ENCODE measurements at regions not wholly inside any gene's neighbourhood (a gene's known extent, or its start where the extent isn't known, plus 50 kb on each side); places are given as distances from the start of the nearest gene placed in this dataset.

DNA sequence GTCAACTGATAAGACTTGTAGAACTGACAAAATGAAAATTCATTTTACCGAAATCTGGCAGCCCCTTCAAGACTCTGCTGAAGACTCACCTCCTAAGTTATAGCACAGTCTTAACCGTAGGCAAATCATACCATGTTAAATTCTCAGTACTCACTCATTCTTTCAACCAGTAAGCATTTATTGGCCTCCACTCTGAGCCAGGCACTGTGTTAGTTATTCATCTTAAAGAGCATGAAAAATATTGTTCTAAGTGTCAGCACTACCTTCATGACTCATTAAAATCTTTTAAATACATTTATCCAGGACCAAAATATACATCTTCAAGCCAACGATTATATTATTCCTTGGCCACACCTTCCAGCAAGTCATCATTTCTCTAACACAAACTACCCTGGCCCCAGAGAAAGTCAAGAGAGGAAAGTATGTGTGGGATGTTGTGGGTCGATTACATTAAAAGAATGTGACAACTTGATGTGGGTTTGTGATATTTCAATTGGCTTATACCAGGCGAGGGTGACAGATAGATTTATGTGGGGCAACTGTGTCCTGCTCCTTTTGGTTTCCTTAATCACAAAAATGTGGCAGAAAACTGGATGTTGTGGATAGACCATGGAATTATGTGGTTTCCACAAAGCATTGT is 55.0 kb downstream of the TMEM30B start:
- FAIRE-seq (no peak), DNase-seq (ENCODE audit: low spot score) (no peak)

DNA sequence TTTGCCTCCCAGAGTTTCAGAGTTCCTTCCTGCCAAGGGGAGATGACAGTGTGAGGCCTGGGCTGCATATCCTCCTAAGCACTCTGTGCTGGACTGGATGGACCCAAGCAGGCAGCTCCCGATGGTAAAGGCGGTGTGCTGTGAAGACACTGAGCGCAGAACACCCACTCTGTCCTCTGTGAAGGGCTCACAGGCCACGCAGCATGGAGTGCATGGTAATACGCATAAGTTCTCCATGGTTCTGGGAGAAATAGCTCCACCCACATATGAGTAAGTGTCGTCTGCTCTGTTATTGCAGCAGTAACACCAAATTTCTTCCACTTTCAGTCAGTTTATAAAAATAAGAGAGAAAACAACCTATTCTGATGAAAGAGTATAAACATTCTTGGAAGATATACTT is 55.8 kb downstream of the TMEM30B start:
- FAIRE-seq (no peak), DNase-seq (ENCODE audit: low spot score) (no peak)

DNA sequence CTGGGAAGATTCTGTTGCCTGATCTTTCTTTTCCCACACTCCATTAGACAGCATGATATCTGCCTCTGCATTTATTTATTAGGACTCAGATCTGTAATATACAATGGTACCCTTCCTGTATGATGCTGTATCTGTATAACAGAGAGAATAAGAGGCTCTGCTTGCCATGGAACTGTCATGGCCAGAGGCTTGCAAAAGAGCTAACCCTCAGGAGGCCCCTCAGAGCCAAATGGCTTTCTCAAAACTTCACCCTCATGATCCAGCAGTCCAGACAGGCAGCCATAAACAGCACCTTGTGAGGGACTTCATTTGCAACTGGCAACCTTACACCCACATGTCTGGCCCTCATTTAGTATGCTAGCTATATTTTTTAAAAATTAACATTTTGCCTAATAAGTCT is 57.6 kb downstream of the TMEM30B start:
- FAIRE-seq, result no peak

DNA sequence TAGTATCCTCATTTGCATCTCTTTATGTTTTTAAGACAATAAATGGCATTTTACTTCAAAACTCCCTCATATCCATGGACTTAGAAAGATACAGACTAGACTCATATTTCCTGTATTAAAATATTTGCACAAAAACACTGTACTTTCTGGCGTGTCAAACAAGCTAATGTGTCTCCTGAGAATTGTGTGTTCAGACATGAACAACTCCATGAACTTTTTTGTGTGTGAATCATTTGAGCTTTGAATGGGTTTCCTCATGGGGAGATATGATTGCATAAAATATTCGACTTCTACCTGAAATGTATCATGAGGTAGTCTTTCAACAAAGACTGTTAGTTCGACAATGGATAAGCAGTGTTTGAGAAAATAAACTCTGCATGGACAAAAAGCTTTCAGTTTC is 58.8 kb downstream of the TMEM30B start:
- FAIRE-seq (no peak), DNase-seq (ENCODE audit: low spot score) (no peak)

More for the DNA sequence above, 57.6 kb downstream of the TMEM30B start:
- no peak for DNase-seq (ENCODE audit: low spot score)

DNA sequence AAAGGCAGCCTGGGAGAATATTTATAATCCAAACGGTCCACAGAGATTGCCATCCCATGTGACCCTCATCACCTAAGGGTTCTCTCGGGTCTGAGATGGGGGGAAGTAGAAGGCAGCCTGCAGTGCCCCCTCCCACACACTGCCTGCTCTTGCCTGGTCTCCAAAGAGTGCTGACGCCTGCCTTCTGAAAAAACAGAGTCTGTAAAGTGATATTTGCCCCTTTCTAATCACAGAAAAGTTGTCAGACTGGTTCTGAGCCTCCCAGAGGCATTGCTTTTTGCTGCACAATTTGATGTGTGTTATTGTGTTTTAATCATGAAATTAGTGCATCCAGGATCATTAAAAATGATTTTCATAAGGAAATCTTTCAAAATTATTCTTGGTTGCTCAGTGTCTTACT is 59.2 kb downstream of the TMEM30B start:
- no peak for DNase-seq (ENCODE audit: low spot score)
- no peak for FAIRE-seq

DNA sequence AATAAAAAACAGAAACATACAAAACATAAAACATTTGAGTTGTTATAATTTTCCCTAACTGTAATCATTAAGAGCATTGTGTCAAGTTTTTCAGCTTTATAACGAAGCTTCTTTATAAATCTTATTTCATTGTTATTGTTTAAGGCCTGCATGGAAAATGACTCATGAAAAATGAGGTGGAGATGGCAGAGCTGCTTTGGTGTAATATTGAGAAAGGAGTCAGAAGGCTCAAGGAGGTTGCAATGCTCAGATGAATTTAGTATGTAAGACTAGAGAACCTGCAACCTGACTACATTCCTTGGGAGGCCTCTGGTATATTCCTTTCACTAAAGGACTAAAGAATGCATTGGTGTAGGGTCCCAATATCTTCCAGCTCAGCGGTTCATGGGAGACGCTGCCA is 61.5 kb downstream of the TMEM30B start:
- no peak for DNase-seq (ENCODE audit: low spot score)
- FAIRE-seq, result no peak

DNA sequence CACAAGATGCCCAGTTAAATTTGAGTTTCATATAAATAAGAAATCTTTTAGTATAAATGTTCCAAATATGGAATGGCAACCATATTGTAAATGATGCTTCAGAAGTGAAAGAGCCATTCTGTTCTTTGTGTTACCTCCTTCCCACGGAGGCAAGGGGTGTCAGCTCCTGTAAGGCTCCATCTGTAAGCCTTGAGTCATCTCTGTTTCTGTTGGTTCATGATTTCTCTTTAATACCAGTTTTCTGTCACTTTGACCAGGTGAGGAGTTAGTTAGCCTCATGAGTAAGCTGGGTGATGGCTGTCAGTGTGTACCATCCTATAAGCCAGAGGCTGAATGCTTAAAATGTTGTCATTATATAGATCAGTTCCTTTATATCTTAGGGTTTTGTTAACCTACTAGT is 61.9 kb downstream of the TMEM30B start:
- no peak for DNase-seq (ENCODE audit: low spot score)
- no peak for FAIRE-seq

DNA sequence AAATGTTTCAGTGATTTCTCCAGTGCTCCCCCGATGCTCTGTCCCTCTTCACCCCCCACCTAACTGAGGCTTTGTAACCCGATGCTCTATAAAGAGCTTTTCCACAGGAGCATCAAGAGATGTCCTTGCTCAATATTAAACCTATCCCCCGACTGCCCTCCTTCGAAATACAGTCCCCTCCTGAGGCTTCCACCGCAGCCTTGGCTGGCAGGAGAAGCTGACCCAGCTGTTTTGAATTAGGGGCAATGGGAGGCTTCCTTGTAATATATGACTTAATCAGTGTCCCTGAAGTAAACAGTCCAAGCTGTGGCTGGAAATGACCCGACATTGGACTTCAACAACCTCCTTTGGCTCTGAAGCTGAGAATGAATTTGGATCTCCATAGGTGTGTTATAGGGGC is 62.4 kb downstream of the TMEM30B start:
- FAIRE-seq, result no peak
- no peak for DNase-seq (ENCODE audit: low spot score)

DNA sequence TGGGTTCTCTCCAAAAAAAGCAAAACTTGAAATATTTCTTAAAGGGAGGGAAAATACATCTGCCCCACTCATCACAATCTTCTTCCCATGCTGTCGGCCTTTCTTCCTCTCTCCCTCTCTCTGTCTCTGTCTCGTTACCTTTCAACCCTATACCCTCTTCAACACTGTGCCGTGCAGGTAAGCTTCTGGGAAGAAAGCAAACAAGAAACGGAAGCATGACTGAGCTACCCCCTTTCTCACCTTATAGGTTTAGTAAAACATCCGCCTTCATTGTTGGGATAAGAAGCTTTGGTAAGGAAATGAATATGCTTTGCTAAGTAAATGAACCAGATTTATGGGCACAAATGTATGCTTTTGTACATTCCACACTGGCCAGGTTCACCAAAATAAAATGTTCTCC is 63.0 kb downstream of the TMEM30B start:
- FAIRE-seq (no peak), DNase-seq (ENCODE audit: low spot score) (no peak)

DNA sequence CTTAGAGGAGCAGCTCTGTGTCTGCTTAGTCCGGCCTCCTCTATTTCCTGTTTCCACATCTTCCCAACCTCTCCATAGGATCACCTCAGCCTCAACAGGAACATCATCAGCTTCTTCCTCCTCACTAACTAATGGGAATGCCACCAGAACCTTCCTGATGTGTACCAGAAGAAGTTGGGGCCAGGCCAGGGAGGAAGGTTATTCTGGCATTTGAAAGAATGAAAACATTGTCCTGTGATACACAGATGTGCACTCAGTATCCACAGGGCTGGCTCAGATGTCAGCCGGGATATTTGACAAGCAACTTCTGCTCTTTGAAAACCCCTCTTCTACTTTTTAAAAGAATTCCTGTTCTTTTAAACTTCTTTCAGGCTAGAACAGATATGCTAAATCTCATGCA is 63.6 kb downstream of the TMEM30B start:
- FAIRE-seq, result no peak

DNA sequence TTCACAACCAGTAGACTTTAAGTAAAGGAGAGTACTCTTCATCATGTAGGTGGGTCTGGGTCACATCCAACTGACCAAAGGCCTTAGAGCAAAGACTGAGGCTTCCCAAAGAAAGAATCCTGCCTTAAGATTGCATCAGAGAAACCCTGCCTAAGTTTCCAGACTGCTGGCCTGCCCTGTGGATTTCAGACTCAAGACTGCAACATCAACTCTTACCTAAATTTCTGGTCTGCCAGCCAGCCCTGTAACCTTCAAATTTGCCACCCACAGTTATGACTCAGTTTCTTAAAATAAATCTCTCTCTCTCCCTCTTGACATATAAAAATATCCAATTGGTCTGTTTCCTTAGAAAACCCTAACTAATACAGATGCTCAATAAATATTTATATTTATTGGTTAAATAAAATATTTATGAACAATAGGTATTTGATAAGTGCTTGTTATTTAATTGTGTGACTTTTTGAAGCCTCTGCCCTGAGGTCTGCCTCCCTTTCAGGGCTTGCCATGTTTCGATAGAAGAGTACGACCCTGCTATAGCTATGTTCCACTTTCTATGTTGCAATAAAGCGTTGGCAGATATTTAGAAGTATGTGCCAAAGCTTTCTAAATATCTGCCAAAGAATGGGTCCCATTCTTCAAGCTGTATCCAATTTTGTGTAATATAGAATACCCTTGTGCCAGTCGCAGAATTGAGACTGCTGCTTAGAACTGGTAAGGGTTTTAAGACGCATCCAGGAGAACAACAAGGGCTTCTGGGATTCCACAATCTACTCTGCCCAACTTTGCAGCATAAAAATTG is 65.7 kb downstream of the TMEM30B start:
- FAIRE-seq, result no peak
- DNase-seq (ENCODE audit: low spot score), result no peak

More for the DNA sequence above, 63.6 kb downstream of the TMEM30B start:
- DNase-seq (ENCODE audit: low spot score), result no peak

DNA sequence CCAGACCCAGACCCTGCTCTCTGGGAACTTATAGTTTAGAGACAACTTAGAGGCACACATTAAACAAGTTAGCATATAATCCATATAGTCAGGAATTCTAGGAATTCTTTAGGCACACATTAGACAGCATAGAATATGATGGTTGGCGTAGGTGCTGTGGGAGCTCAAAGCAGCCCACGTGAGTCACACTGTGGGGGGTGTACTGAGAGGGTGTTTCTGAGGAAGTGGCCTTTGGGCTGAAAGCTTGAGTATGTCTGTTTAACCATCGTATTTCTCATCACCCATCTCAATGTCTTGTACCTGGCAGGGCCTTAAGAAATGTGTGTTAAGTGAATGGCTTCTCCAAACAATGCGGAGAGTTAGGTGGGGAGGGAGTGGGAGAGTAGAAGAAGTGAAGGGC is 67.2 kb downstream of the TMEM30B start:
- FAIRE-seq, result no peak
- DNase-seq (ENCODE audit: low spot score), result no peak

DNA sequence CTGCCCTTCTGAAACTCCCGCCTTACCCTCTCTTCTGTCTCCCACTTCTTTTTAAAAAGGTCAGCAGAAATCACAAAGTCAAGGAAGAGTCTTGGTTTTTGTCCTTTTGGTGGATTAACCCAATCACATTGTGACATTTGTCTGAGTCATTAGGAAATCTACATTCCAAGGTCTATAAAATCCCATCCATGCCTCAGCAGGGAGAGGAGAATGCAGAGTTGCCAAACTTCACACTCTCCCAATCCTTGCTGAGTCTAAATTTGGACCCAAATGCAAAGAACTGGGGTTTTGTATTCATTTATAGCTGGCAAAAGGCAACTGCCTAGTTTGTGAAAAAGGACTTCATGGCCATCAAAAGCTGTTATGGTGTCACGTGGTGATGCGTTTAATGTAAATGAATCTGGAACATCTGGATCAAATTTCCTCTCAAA is 67.9 kb downstream of the TMEM30B start:
- DNase-seq (ENCODE audit: low spot score) (no peak), FAIRE-seq (no peak)

DNA sequence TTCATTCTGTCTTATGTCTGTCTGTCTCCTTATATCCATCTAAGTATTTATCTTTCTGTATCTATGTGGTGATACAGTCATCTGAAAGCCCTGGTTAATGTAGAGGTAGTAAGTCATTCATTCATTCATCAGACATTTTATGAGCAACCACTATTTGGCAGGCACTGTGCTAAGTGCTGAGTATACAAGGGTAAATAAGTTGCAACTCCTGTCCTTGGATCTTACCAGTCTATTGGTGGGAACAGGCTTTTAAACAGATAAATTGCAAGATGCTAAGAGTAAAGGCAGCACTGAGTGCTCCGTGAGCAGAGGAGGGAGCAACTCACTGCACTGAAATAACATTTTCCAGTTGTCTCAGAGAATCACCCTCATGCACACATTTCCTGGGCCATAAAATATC is 68.6 kb downstream of the TMEM30B start:
- FAIRE-seq, result no peak
- no peak for DNase-seq (ENCODE audit: low spot score)

DNA sequence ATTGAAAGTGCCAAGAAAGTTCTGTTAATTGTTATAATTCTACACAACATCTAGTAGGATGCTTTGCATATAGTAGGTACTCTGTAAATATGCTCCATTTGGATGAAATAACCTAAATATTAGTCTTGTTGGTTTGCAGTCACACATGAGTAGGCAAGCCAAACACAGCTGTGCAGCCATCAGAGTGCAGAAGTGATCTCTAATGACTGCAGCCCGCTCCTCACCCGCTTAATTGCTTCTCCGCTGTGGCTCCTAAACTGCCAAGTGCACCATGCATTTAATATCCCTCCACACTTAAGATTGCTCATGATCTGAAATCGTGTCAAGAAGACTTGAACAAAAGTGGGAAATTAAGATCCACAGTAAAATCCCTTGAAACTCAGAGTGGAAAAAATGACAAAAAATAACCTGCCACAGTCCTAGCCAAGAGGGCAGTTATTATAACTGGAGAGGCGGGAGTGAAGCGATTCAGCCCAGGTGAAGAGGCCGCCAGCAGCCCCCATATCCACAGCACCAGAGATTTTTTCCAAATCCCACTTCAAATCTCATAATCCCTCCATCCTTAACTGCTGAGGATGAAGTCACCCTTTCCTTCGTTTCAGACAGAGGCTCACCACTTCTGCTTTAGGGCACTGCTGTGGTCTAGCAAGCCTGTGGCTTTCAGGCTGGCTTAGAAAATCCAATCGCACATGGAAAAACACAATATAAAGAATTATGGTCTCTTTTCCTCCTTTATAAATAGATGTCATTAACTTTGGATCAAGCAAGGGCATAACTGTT is 69.5 kb downstream of the TMEM30B start:
- FAIRE-seq (no peak), DNase-seq (ENCODE audit: low spot score) (no peak)

DNA sequence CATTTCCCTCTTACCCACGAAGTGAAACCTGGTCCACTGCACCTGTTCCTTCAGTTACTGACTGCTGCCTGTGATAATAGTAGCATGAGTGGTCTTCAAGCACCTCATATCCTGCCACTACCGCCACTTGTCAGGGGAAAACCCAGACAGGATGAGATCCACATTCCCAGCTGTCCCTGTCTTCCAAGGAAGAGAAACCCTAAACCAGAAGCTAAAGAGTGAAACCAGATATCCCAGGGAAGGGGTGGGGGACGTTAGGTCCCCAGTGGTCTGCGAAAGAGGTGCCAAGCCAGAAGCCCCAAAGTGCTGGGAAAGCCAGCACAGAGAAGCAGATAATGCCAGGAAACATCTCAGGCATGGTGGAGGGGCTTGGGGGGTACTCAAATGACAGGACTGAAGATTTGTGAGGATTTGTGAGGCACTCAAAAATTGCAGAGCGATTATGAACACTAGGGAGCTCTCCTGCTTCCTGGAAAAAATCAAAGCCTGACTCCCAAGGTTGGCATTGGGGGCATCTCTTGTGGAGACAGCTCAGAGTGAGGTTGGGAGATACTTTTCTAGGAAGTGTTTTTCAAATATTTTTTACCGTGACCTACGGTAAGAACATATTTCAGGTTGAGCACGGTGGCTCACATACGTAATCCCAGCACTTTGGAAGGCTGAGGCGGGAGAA is 77.9 kb downstream of the TMEM30B start:
- DNase-seq (ENCODE audit: low spot score), result no peak
- no peak for FAIRE-seq

DNA sequence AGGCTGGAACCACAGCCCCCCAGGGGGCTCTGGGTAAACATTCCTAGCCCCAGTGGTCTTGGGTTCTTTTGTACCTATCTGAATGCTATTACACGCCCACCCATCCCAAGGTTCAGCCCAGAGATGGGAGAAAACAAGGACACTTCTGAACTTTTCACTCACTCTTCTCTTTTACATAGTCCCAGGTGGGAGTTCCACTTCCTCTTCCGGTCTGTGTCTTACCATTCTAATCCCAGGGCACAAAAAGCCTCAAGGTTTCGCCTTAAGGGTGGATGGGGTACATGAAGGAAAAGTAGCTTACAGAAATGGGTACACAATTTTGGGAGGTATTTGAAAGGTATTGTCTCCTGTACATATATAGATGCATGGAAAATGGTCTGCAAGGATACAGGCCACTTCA is 79.0 kb downstream of the TMEM30B start:
- DNase-seq (ENCODE audit: low spot score), result no peak
- no peak for FAIRE-seq

DNA sequence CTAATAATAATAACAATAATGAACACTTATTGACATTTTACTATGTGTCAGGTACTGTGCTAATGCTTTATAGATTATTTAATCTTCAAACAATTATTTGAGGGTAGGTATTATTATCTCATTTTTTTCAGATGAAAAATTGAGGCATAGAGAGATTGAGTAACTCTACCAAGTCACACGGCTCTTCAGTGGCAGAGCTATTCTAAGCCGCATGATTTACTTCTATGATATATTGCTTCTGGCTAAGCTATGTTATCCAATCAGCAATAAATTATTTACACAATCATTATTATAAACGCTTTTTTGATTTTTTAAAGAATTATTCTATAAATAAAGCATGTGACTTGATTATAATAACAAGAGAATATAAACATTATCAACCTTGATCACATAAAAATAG is 80.0 kb downstream of the TMEM30B start:
- no peak for FAIRE-seq

DNA sequence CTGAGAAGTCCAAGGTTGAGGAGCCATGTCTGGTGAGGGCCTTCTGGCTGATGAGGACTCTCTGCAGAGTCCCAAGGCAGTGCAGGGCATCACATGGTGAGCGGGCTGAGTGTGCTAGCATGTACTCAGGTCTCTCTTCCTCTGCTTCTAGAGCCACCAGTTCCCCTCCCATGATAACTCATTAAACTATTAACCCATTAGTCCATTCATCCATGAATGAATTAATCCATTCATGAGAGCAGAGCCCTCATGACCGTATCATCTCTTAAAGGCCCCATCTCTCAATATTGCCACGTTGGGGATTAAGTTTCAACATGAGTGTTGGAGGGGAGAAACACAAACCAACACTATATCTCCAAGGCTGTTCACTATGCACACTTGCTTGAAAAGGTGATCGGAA is 83.7 kb downstream of the TMEM30B start:
- no peak for FAIRE-seq
- DNase-seq (ENCODE audit: low spot score), result no peak

More for the DNA sequence above, 80.0 kb downstream of the TMEM30B start:
- no peak for DNase-seq (ENCODE audit: low spot score)

DNA sequence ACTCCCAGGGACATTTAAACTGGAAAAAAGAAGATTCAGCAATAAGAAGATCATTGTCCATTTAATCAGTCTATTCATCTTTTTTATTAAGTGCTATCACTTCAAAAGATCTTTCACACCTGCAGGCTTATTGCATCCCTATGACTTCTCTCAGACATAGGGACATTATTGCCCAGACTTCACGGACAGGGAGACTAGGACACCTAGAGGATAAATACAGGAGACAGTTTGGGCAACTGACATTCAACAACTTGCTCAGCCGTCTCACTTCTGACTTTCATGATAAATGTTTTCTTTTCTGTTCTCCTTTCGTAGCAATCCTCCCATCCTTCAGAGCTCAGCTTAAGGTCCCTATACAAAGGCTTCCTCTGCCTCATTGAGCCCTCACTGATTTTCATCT is 84.3 kb downstream of the TMEM30B start:
- FAIRE-seq, result no peak

DNA sequence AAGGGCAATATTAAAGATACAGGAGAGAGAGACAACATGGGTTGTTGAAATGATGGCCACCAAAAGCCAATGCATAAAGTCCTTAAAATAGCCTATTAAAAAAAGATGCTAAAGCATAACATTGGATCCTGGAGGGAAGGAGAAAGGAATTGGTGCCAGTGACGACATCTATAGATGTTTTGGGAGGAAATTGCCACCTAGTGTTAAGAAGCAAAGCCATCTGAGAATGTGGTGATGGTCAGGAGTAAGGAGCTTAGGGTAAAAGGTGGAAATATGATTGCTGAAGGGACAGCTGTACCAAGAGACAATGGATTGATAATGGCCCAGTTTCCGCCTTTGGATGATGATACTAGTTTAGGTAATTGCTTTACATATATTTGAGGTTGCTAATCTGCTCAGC is 85.1 kb downstream of the TMEM30B start:
- FAIRE-seq (no peak), DNase-seq (ENCODE audit: low spot score) (no peak)

More for the DNA sequence above, 84.3 kb downstream of the TMEM30B start:
- DNase-seq (ENCODE audit: low spot score), result no peak

DNA sequence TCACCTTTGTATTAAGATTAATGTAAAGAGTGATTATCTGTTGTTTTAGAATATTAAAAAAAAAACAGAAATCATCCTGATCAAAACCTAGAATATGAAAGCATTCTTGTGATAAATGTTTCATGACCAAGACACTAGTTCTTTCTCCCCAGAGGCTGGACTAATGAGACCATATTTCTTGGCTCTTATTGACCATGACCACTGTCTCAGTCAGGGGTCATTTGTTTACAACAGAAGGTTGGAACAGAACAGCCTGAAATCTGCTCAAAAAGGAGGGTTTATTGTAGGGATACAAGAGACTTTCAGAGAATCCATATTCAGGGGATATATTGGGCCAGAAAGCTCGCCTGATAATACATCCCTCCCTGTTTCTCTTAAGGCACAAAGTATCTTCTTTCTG is 87.7 kb downstream of the TMEM30B start:
- DNase-seq (ENCODE audit: low spot score), result no peak
- no peak for FAIRE-seq

Data from RCC 7860 (cell line).